Activated CD4-positive, alpha-beta T cell treated with anti-CD3 and anti-CD28 coated beads for 36 hours (primary cell): ENCODE measurements at regions not wholly inside any gene's neighbourhood (a gene's known extent, or its start where the extent isn't known, plus 50 kb on each side); places are given as distances from the start of the nearest gene placed in this dataset.

Source experiments
- ATAC-seq: fragments of 200-7000 bp; cut with Tn5 transposase; one replicate; pipeline ENCODE4 v1.10.0; 2021; ENCODE audit warnings: mild to moderate bottlenecking, moderate library complexity
- CTCF ChIA-PET: fragments of 350-600 bp; sonication (Branson Sonifier 250); formaldehyde crosslinking; loops from one replicate; lab custom pipeline; 2021; ENCODE audit warnings: antibody characterized with exemption; lab: Charles Lee
- POLR2A ChIA-PET: fragments of 350-600 bp; sonication (Branson Sonifier 250); formaldehyde crosslinking; loops from one replicate; lab custom pipeline; 2021; ENCODE audit warnings: antibody characterized with exemption, inconsistent platforms; lab: Charles Lee
- DNase-seq: peaks from one replicate; pipeline ENCODE4 v3.0.0-alpha.2; 2020
- H3K27ac Mint-ChIP-seq: one replicate; pipeline ENCODE4 v1.8.0; 2021; ENCODE audit warnings: mixed read lengths
- H3K27me3 Mint-ChIP-seq: one replicate; pipeline ENCODE4 v1.8.0; 2021; ENCODE audit warnings: mixed read lengths
- H3K36me3 Mint-ChIP-seq: one replicate; pipeline ENCODE4 v1.8.0; 2021; ENCODE audit warnings: low read depth, mixed read lengths
- H3K4me1 Mint-ChIP-seq: one replicate; pipeline ENCODE4 v1.8.0; 2021; ENCODE audit warnings: mixed read lengths
- H3K4me3 Mint-ChIP-seq: one replicate; pipeline ENCODE4 v1.8.0; 2021; ENCODE audit warnings: mild to moderate bottlenecking, moderate library complexity, mixed read lengths
- H3K9me3 Mint-ChIP-seq: one replicate; pipeline ENCODE4 v1.8.0; 2021; ENCODE audit warnings: low read depth, mixed read lengths
- intact Hi-C, 2 experiments: fragments of 100-400 bp; cut with DNase I in 1 of 2; cut with micrococcal nuclease in 1 of 2; formaldehyde crosslinking; loops; one replicate each; pipeline versions ENCODE4 v1.14.2 to v1.15.1; 2022 to 2024; cut with DNase I, micrococcal nuclease

- Mint-ChIP-seq H3K36me3 (no peaks in the 10 kb centered on the region), H3K4me3 (no peak overlapping the region), H3K27me3 (peaks cover 18% of the 10 kb centered on the region), H3K4me1 (no peaks in the 10 kb centered on the region), H3K27ac (no peak overlapping the region), H3K9me3 (no peaks in the 10 kb centered on the region)
- ChIA-PET CTCF (interaction anchor here (0.5 to 1.3 kb wide), 2 partner anchors 11 to 21 kb away, joined by 3 read pairs; no protein-coding TSS in a partner anchor), POLR2A (no interaction called here)
- ATAC-seq (no peak), DNase-seq (no peak)
- intact Hi-C loops, result loop anchor here in 1 of 2 experiments (10.0 kb wide), 1 partner anchor 1755 kb away; no protein-coding TSS in a partner anchor
These were observed 80.8 kb upstream of the DYNLRB2 start for GRCh38 chr16:80459966-80460365.

DNA sequence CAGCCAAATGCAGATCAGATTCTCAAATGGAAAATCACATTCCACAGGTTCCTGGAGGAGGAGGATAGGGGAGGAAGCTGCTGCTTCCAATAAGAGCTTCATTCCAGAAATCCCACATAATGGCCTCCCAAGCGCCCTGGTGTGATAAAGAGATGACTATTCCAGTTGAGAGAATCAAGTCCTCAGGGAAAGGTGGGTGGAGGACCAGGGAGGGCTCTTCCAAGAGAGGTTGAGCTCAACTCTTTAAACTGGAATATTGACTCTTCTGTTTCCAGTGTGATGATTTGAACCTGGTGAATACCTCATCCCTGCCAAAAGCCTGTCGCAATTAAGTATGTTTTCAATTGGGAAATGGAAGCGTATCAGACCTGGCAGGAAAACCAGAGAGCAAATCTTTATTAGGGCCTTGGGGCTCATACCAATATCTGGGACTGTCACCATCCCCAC is 81.4 kb upstream of the DYNLRB2 start:
- Mint-ChIP-seq H3K27ac (no peak overlapping the region), H3K9me3 (no peaks in the 10 kb centered on the region), H3K27me3 (peaks cover 19% of the 10 kb centered on the region), H3K4me3 (no peak overlapping the region), H3K4me1 (no peaks in the 10 kb centered on the region), H3K36me3 (no peaks in the 10 kb centered on the region)
- POLR2A ChIA-PET, result no interaction called here
- intact Hi-C loops, result no loop called here
- ATAC-seq, result no peak
- DNase-seq, result no peak
- CTCF ChIA-PET, result interaction anchor here (0.5 to 1.3 kb wide), 2 partner anchors 11 to 21 kb away, joined by 3 read pairs; no protein-coding TSS in a partner anchor

GRCh38 chr16:80457871-80458270 is 82.9 kb upstream of the DYNLRB2 start:
- POLR2A ChIA-PET, result no interaction called here
- DNase-seq (no peak), ATAC-seq (no peak)
- CTCF ChIA-PET, result interaction anchor here (0.6 to 1.9 kb wide), 4 partner anchors 8 to 945 kb away, joined by 3 to 8 read pairs (median 4); no protein-coding TSS in a partner anchor
- intact Hi-C loops, result no loop called here
- peaks cover 19% of the 10 kb centered on the region for H3K27me3 Mint-ChIP-seq
- no peak overlapping the region for H3K4me3 Mint-ChIP-seq
- no peak overlapping the region for H3K27ac Mint-ChIP-seq
- no peaks in the 10 kb centered on the region for H3K9me3 Mint-ChIP-seq
- no peaks in the 10 kb centered on the region for H3K36me3 Mint-ChIP-seq
- H3K4me1 Mint-ChIP-seq, result no peaks in the 10 kb centered on the region

DNA sequence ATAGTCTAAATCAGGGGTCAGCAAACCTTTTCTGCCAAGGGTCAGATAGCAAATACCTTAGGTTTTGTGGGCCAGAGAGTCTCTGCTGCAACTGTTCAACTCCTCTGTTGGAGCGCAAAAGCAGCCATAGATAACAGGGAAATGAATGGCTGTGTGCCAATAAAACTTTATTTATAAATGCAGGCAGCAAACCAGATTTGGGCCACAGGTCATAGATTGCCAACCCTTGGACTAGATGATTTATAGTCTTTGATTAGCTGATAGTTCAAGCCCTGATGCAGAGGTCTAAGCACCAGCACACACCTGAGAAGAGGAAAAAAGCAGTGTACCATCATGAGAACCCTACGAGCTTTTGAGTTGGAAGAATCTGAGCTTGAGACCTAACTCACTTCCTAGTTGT is 86.0 kb upstream of the DYNLRB2 start:
- Mint-ChIP-seq H3K27me3 (peaks cover 17% of the 10 kb centered on the region), H3K4me3 (no peak overlapping the region), H3K27ac (no peak overlapping the region), H3K4me1 (no peaks in the 10 kb centered on the region), H3K9me3 (no peaks in the 10 kb centered on the region), H3K36me3 (no peaks in the 10 kb centered on the region)
- ATAC-seq, result no peak
- ChIA-PET POLR2A (no interaction called here), CTCF (no interaction called here)
- intact Hi-C loops, result no loop called here
- DNase-seq, result no peak

DNA sequence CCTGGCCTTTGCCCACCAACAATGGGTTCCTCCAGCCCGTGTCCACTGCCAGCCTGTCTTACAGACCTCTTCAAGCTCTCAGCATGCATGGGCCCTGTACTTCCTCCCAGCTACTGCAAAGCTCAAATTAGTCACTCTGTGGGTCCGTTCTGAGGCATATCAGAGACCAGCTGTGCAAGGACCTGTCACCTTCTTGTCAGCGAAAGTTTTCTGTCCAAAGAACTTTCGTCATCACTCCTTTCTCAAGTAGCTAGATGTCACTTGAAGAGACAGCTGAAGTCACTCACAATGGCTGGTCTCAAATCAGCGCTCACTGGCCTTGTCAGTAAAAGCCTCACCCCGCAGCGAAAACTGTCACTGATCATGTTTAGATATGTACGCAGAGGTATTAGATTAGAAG is 91.4 kb upstream of the DYNLRB2 start:
- POLR2A ChIA-PET, result no interaction called here
- peaks cover 6% of the 10 kb centered on the region for H3K27me3 Mint-ChIP-seq
- intact Hi-C loops, result no loop called here
- CTCF ChIA-PET, result interaction anchor here (1.4 kb wide), 1 partner anchor 17 kb away, joined by 4 read pairs; no protein-coding TSS in a partner anchor
- no peak overlapping the region for H3K27ac Mint-ChIP-seq
- DNase-seq (no peak), ATAC-seq (no peak)
- H3K36me3 Mint-ChIP-seq, result no peaks in the 10 kb centered on the region
- H3K9me3 Mint-ChIP-seq, result no peaks in the 10 kb centered on the region
- no peak overlapping the region for H3K4me3 Mint-ChIP-seq
- no peaks in the 10 kb centered on the region for H3K4me1 Mint-ChIP-seq

DNA sequence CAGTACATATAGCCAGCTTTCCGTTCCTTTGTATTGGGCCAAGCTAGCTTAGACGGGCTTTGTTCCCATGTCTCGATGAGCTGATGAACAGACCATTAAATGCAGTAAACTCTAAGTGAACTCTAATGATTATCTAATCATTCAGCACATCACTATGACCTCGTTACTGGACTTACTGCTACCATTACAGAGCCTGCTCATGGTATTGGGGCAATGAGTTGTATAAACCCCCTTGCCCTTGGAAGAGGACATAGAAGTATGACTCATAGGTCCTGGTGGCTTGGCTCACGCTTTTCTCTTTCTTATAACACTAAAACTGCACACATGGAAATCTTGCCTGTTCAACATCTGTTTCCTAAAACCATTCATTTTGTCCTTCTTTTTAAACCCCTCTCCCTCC is 93.6 kb upstream of the DYNLRB2 start:
- H3K36me3 Mint-ChIP-seq, result no peaks in the 10 kb centered on the region
- no peaks in the 10 kb centered on the region for H3K9me3 Mint-ChIP-seq
- DNase-seq, result no peak
- POLR2A ChIA-PET, result no interaction called here
- CTCF ChIA-PET, result no interaction called here
- no peak for ATAC-seq
- H3K4me1 Mint-ChIP-seq, result no peaks in the 10 kb centered on the region
- H3K4me3 Mint-ChIP-seq, result no peak overlapping the region
- intact Hi-C loops, result no loop called here
- no peak overlapping the region for H3K27ac Mint-ChIP-seq
- peaks cover 9% of the 10 kb centered on the region for H3K27me3 Mint-ChIP-seq

GRCh38 chr16:80442779-80443178 is 98.0 kb upstream of the DYNLRB2 start:
- Mint-ChIP-seq H3K27ac (no peak overlapping the region), H3K9me3 (no peaks in the 10 kb centered on the region), H3K4me1 (peaks cover 5% of the 10 kb centered on the region), H3K36me3 (no peaks in the 10 kb centered on the region), H3K4me3 (no peak overlapping the region), H3K27me3 (peaks cover 8% of the 10 kb centered on the region)
- POLR2A ChIA-PET, result no interaction called here
- DNase-seq, result peak; percentile 7
- no peak for ATAC-seq
- CTCF ChIA-PET, result no interaction called here
- intact Hi-C loops, result no loop called here

DNA sequence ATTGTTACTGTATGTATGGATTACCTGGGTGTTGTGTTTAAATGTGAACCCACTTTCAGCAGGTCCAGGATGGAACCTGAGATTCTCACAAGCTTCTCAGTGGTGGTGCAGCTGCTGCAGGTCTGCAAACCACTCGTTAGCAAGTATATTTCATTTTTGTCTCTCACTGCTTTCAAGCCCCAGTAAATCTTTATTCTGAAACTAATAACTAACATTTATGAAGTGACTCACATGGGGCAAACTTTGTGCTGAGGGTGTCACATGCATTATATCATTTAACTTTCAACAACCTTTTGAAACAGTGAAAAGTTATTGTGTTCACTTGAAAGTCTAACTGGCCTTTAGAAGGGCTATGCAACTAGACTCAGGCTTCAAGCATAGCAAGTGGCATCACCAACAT is 98.9 kb upstream of the DYNLRB2 start:
- Mint-ChIP-seq H3K27ac (no peak overlapping the region), H3K4me3 (no peak overlapping the region), H3K27me3 (peaks cover 8% of the 10 kb centered on the region), H3K4me1 (peaks cover 5% of the 10 kb centered on the region), H3K36me3 (no peaks in the 10 kb centered on the region), H3K9me3 (no peaks in the 10 kb centered on the region)
- ATAC-seq (no peak), DNase-seq (no peak)
- CTCF ChIA-PET, result no interaction called here
- POLR2A ChIA-PET, result no interaction called here
- intact Hi-C loops, result no loop called here

GRCh38 chr16:80440667-80441066 is 100.1 kb upstream of the DYNLRB2 start:
- no peak for ATAC-seq
- no peak for DNase-seq
- Mint-ChIP-seq H3K36me3 (no peaks in the 10 kb centered on the region), H3K4me1 (peaks cover 5% of the 10 kb centered on the region), H3K9me3 (no peaks in the 10 kb centered on the region), H3K27me3 (peaks cover 9% of the 10 kb centered on the region), H3K27ac (no peak overlapping the region), H3K4me3 (no peak overlapping the region)
- ChIA-PET CTCF (interaction anchor here (0.6 kb wide), 1 partner anchor 11 kb away, joined by 4 read pairs; no protein-coding TSS in a partner anchor), POLR2A (no interaction called here)
- intact Hi-C loops, result no loop called here

GRCh38 chr16:80437707-80438106 is 103.1 kb upstream of the DYNLRB2 start:
- Mint-ChIP-seq H3K9me3 (no peaks in the 10 kb centered on the region), H3K27me3 (peaks cover 14% of the 10 kb centered on the region), H3K4me1 (peaks cover 5% of the 10 kb centered on the region), H3K36me3 (no peaks in the 10 kb centered on the region), H3K4me3 (no peak overlapping the region), H3K27ac (no peak overlapping the region)
- ChIA-PET POLR2A (no interaction called here), CTCF (interaction anchor here (0.5 kb wide), 1 partner anchor 11 kb away, joined by 4 read pairs; no protein-coding TSS in a partner anchor)
- no peak for ATAC-seq
- intact Hi-C loops, result no loop called here
- no peak for DNase-seq

- Mint-ChIP-seq H3K4me3 (no peak overlapping the region), H3K27ac (no peak overlapping the region), H3K4me1 (peaks cover 5% of the 10 kb centered on the region), H3K27me3 (peaks cover 23% of the 10 kb centered on the region), H3K36me3 (no peaks in the 10 kb centered on the region), H3K9me3 (no peaks in the 10 kb centered on the region)
- DNase-seq (no peak), ATAC-seq (peak; percentile 23)
- ChIA-PET POLR2A (no interaction called here), CTCF (no interaction called here)
- intact Hi-C loops, result no loop called here
These were observed 104.3 kb upstream of the DYNLRB2 start for GRCh38 chr16:80436510-80436909.

- no peak overlapping the region for H3K27ac Mint-ChIP-seq
- ChIA-PET CTCF (interaction anchor here (0.7 kb wide), 1 partner anchor 663 kb away, joined by 3 read pairs; no protein-coding TSS in a partner anchor), POLR2A (no interaction called here)
- H3K27me3 Mint-ChIP-seq, result peaks cover 29% of the 10 kb centered on the region
- H3K36me3 Mint-ChIP-seq, result no peaks in the 10 kb centered on the region
- H3K4me1 Mint-ChIP-seq, result no peaks in the 10 kb centered on the region
- ATAC-seq (peak; percentile 74), DNase-seq (peak; percentile 17)
- intact Hi-C loops, result no loop called here
- H3K4me3 Mint-ChIP-seq, result no peak overlapping the region
- peaks cover 4% of the 10 kb centered on the region for H3K9me3 Mint-ChIP-seq
These were observed 107.2 kb upstream of the DYNLRB2 start for GRCh38 chr16:80433623-80434022.
